ENCODE measurements at regions not wholly inside any gene's neighbourhood (a gene's known extent, or its start where the extent isn't known, plus 50 kb on each side); places are given as distances from the start of the nearest gene placed in this dataset.

GRCh38 chr22:34430386-34430785 lies 510.1 kb upstream of the LARGE1 start:
- DNase-seq (ENCODE audit: extremely low read depth, low read depth): no peak
- TF ChIP-seq CTCF (IDR thresholded peaks at IDR 0.05; ENCODE audit: low read depth, low read length): no peak

- TF ChIP-seq CTCF (IDR thresholded peaks at IDR 0.05; ENCODE audit: low read depth, low read length): no peak
- no peak for DNase-seq (ENCODE audit: extremely low read depth, low read depth)
These were observed 514.1 kb upstream of the LARGE1 start for GRCh38 chr22:34434371-34434770.

GRCh38 chr22:34437140-34437539 lies 516.9 kb upstream of the LARGE1 start:
- no peak for TF ChIP-seq CTCF (IDR thresholded peaks at IDR 0.05; ENCODE audit: low read depth, low read length)

GRCh38 chr22:34454598-34454997 lies 534.3 kb upstream of the LARGE1 start:
- no peak for TF ChIP-seq CTCF (IDR thresholded peaks at IDR 0.05; ENCODE audit: low read depth, low read length)

More at GRCh38 chr22:34437140-34437539, 516.9 kb upstream of the LARGE1 start:
- no peak for DNase-seq (ENCODE audit: extremely low read depth, low read depth)

GRCh38 chr22:34462795-34463194 lies 542.5 kb upstream of the LARGE1 start:
- DNase-seq (ENCODE audit: extremely low read depth, low read depth): no peak
- TF ChIP-seq CTCF (IDR thresholded peaks at IDR 0.05; ENCODE audit: low read depth, low read length): no peak

More at GRCh38 chr22:34454598-34454997, 534.3 kb upstream of the LARGE1 start:
- no peak for DNase-seq (ENCODE audit: extremely low read depth, low read depth)

GRCh38 chr22:34475886-34476285 lies 555.6 kb upstream of the LARGE1 start:
- TF ChIP-seq CTCF (IDR thresholded peaks at IDR 0.05; ENCODE audit: low read depth, low read length): no peak
- no peak for DNase-seq (ENCODE audit: extremely low read depth, low read depth)

GRCh38 chr22:34476762-34477161 lies 556.5 kb upstream of the LARGE1 start:
- TF ChIP-seq CTCF (IDR thresholded peaks at IDR 0.05; ENCODE audit: low read depth, low read length): no peak
- no peak for DNase-seq (ENCODE audit: extremely low read depth, low read depth)

All from AG09319 (cell line).